GM18508 (cell line): ENCODE measurements at regions not wholly inside any gene's neighbourhood (a gene's known extent, or its start where the extent isn't known, plus 50 kb on each side); places are given as distances from the start of the nearest gene placed in this dataset.
"Not testable (repeated sequence)": the region's sequence is repeated elsewhere in the genome, so short reads cannot be mapped to it uniquely, and the experiment has no call there.

ENCODE experiments used
- ATAC-seq: cut with Tn5 transposase; IDR thresholded peaks from one replicate; pipeline ENCODE4 v1.9.1; 2021; ENCODE audit warnings: moderate number of reproducible peaks; ENCODE audit not compliant: insufficient read depth, unreplicated experiment

DNA sequence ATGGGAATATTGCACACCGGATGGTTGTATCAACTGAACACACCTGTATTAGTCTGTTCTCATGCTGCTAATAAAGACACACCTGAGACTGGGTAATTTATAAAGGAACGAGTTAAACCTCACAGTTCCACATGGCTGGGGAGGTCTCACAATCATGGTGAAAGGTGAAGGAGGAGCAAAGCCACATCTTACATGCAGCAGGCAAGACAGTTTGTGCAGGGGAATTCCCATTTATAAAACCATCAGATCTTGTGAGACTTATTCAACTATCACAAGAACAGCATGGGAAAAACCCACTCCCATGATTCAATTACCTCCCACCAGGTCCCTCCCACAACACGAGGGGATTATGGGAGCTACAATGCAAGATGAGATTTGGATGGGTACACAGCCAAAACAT, 613.5 kb downstream of the NTRK3 start:
- ATAC-seq, result not testable (repeated sequence)

DNA sequence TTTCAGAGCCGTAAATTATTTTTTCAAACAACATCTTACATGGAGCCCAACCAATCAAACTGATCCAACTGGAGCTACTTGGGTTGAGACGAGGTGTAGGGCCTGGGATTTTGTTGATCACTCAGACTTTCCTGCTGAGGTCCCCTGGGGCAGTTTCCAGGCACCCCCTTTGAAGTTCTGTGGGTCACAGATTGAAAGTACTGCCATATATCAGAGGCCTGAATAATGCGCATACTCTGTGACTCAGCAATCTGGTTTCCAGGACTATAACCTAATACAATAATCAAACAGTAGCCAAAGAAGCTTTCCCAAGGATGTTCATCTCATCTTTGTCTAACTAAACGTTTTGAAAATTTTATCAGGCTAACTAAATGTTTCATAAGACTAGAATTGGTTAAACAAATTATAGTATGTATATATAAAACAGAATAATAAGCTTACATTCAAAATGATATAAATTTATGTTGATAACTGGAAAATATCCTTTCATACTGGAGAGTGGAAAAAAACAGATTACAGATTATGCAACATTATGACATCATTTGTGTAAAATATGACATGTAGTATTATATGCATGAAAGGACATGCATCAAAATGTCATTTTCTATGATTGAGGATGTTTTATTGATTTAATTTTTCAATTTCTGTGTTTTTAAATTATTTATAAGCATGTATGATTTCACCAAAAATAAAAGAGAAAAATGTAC, 617.1 kb downstream of the NTRK3 start:
- ATAC-seq, result no peak

DNA sequence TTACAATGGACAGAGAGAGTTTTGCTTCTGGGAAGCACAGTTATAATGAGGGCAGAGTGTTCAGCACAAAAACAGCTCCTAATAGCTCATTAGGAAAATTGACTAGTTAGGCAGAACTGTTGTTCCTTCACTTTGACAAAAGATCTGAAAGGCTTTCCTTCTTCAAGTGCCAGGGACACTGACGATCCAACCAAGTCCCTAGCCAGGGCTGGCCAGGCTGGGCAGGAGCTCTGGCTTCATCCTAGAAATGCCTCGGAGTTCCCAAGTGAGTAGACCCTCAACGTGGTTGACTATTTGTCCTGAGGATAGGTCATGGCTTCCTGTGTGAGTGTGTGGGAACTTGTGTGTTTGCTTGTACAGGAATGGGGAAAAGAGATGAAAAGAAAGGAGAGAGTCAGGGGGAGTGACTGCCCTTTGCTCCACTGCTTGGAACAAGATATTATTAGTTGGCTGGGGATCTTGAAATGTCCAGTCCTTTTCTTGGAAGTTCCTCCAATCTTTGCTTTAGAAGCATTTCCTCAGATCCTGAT, 617.9 kb downstream of the NTRK3 start:
- no peak for ATAC-seq

DNA sequence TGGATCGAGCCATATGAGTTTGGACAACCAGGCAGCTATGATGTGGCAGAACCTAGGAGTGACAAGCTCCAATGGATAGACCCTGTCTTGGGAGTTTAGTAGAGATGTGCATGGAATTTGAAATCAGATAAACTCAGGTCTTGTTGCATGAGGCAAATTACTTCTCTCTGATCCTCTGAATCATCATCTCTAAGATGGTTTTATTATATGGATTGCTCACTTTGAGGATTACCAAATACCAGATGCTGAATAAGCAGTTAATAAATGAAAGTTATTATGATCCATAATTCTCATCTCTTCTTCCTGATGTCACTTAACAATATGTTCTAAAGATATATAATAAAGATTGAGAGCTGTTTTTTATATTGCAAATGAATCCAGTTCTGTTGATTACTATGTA, 622.2 kb downstream of the NTRK3 start:
- no peak for ATAC-seq

GRCh38 chr15:87633525-87633924, 623.0 kb downstream of the NTRK3 start:
- no peak for ATAC-seq

DNA sequence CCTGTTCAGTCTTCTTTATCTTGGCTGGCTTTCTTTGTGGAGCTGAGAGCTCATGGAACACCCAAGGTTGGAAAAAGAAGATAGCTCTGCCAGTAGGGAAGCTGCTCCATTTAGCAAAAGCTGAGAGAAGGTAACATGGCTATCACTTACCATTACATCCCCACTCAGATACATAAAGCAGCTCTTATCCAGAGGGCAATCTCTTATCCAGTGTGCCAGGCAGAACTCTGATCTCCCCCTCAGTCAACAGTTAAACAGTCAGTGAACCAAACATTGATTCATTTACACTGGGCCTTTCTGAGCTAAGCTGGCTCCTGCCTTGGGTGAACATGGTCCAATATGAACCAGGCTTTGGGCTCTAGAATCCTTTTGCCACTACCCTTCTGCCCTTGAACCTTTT, 624.2 kb downstream of the NTRK3 start:
- no peak for ATAC-seq

GRCh38 chr15:87631775-87632174, 624.8 kb downstream of the NTRK3 start:
- ATAC-seq, result no peak

- ATAC-seq, result no peak
These were observed 625.4 kb downstream of the NTRK3 start for GRCh38 chr15:87631093-87631492.

- no peak for ATAC-seq
These were observed 628.2 kb downstream of the NTRK3 start for GRCh38 chr15:87628311-87628710.

DNA sequence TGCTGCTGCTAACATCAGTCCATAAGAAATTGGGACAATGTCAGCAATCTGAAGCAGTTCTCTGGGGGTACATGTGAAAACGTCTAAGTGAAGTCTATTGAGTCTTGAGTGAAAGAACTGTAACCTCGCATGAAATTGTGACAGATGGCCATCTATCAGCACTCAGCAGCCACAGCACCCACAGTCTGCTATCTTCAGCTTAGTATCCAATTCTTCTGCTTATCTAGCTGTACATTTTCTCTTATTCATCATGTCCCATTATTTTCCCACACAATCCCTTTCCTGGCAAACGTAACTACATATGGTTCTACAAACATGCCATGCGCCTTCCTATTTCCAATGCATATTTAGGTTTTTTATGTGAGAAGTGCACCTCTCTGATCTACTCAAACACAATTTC, 629.7 kb downstream of the NTRK3 start:
- no peak for ATAC-seq

GRCh38 chr15:87623832-87624231, 632.7 kb downstream of the NTRK3 start:
- ATAC-seq, result no peak

- ATAC-seq, result no peak
These were observed 636.1 kb downstream of the NTRK3 start for GRCh38 chr15:87620393-87620792.

DNA sequence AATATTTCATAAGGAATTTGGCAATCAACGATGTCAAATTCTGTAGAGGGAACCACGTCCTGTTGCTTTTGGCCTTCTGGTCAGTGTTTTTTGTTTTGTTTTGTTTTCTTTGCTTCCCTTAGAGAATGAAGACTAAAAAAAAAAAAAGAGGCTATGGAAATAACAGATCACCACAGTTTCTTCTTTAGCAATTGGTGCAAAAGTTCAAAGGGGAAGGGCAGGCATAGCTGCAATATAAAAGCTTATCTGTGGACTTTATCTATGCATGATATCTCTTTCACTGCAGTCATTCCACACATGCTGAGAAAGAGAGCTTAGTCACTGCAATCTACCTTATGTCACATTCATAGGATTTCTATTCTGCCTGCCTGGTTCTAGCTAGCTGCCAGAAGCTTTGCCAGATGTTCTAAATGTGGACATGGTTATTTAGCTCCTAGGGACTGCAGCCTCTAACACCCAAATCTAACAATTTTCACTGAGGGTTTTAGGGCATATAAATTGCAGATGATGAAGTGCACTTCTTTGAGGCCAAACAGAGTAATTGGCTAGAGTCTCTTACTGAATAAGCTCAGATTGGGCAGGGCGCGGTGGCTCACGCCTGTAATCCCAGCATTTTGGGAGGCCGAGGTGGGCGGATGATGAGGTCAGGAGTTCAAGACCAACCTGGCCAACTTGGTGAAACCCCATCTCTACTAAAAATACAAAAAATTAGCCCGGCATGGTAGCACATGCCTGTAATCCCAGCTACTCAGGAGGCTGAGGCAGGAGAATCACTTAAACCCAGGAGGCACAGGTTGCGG, 637.2 kb downstream of the NTRK3 start:
- ATAC-seq, result no peak

DNA sequence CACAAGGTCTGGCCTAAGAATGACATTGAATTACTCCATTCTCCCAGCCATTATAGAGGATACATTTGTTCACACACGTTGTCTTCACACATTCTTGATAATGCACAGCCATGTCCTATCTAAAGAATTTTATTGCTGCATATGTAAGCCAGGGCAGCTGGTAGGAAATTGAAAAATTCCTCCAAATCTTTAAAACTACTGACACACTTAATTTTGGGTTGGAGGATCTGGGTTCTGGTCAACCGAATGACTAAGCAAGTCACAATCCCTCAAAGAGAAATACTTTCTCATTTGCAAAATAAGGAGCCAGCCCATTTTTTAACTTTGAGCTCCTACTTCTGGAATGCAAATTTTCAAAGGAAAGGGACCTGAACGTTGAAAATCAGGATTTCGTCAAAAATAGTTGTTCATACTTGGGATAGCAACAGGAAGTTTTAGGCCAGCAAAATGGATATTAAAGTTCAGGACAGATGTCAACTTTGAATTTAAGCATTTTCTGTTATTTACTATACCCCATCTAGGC, 638.3 kb downstream of the NTRK3 start:
- no peak for ATAC-seq

DNA sequence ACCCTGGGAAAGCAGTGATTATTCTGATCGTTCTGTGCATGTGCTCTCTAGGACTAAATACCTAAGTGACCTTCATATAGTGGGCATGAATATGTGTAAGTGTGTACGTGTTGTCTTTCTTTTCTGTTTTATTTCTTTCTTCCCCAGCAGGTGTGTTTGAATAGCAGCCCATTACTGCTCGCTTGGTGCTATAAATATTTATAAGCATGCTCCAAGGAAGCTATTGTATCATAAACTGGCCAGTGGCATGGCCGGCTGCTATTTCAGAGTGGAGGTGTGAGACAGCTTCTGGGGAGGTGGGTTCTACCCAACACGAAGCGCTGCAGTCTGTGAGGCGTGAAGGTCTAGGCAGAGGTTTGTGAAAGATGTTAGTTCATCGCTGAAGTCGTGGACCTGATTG, 641.8 kb downstream of the NTRK3 start:
- ATAC-seq, result no peak

DNA sequence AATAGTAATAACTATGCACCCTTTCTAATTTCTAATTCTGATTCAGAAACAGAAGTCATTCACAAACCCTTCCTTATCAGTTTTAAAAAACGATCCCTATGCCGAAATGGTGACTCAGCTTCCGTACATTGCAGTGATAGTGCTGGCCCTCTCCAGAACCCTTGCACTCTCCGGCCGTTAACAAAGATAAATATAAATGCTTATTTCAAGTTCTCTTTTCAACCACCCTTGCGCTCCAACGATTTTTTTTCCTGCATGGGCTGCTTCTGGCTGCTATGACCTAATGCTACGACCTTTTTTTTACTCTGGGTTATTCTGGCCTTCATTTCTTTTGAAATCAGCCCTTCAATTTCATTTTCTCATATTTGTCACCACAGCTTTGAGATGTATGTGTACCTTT, 646.2 kb downstream of the NTRK3 start:
- no peak for ATAC-seq

- ATAC-seq, result no peak
These were observed 646.6 kb downstream of the NTRK3 start for GRCh38 chr15:87609894-87610293.

DNA sequence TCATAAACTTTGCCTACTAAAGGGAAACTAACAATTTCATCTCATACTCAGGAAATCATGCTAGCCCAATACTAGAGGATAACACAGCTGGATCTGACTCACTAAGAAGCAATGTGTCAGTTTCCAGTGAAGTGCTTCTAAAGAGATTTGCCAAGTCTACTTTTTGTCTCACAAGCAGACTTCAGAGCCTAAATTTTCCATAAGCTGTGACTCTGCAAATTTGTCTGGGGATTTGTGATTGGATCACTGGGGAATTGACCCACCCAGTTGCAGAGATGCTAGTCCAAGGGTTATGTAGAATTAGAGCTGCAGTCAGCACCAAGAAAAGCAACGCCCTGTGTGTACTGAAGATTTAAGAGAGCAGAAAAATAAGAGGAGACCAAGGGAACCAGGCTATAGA, 647.1 kb downstream of the NTRK3 start:
- ATAC-seq, result no peak

DNA sequence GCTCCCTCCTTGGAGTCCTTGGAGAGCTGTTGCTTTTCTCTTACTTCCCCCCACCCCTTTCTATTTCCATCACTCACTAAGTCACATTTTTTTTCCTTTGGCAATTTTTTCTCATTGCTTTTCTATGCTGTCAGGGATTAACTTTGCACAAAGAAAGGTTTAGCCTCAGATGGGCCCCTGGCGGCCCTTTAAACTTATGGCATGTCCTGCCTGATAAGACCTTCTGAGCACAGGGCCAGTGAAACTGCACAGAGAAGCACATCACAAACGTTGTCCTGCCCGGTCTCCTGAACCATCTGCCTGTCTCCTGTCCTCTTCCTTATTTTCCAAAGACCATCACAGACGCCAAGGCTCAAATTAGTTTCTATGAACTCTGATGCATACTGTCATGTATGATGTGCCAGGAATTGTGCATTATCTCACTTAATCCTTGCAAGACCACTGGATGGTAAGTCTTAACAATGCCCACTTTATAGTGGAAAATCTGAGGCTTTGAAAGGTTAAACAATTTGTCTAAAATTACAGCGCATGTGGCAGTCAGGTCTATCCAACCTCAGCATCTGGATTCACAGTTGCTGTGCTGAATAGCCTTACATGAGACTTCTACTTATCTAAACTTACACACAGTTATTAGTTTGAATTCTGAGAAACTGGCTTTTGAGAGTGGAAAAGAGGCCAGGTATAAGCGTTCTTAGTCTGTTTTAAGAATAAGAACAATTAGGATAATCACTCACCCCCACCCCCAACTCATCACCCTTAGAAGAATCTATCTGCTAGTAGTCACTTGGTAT, 648.1 kb downstream of the NTRK3 start:
- ATAC-seq, result no peak

DNA sequence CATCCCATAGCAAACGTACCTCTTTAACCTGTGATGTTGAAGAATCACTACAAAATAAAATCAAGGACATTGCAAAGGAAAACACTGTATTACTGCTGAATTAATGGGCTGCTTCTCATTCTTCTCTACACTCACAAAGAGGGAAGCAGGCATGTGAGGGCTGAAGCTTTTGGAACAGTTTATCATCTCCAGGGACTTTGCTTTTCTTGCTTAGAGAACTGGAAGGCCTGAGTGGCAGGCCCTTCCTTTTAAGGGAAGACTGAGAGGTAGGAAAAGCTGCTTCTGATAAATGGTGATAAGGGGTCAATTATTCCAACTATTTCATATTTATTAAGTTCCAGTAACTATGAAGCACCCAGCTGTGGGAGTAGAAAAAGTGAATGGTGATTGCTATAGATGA, 649.6 kb downstream of the NTRK3 start:
- no peak for ATAC-seq
